ENCODE measurements at regions not wholly inside any gene's neighbourhood (a gene's known extent, or its start where the extent isn't known, plus 50 kb on each side); places are given as distances from the start of the nearest gene placed in this dataset.

- Histone ChIP-seq H3K4me1 (ENCODE audit: control insufficient read depth, insufficient read depth, low read length) (no peaks in the 10 kb centered on the region), H3K9me3 (ENCODE audit: control insufficient read depth in 2 of 2, low read length in 2 of 2) (no peaks in the 10 kb centered on the region), H3K27me3 (ENCODE audit: control insufficient read depth in 1 of 2, insufficient read depth in 2 of 2, low read length in 2 of 2) (no peaks in the 10 kb centered on the region), H3K9ac (ENCODE audit: low read length in 2 of 2) (no peak overlapping the region), H3K36me3 (ENCODE audit: control insufficient read depth in 2 of 2, insufficient read depth in 2 of 2, low read length in 2 of 2) (no peaks in the 10 kb centered on the region), H3K4me3 (ENCODE audit: low read length in 2 of 2) (no peak overlapping the region), H3K27ac (ENCODE audit: low read length) (no peak overlapping the region)
Measured at GRCh38 chr1:222241410-222241809, 306.5 kb downstream of the HHIPL2 start.

GRCh38 chr1:222240536-222241181 lies 307.2 kb downstream of the HHIPL2 start:
- Histone ChIP-seq H3K36me3 (ENCODE audit: control insufficient read depth in 2 of 2, insufficient read depth in 2 of 2, low read length in 2 of 2) (no peaks in the 10 kb centered on the region), H3K9ac (ENCODE audit: low read length in 2 of 2) (no peak overlapping the region), H3K9me3 (ENCODE audit: control insufficient read depth in 2 of 2, low read length in 2 of 2) (no peaks in the 10 kb centered on the region), H3K27me3 (ENCODE audit: control insufficient read depth in 1 of 2, insufficient read depth in 2 of 2, low read length in 2 of 2) (no peaks in the 10 kb centered on the region), H3K4me1 (ENCODE audit: control insufficient read depth, insufficient read depth, low read length) (no peaks in the 10 kb centered on the region), H3K27ac (ENCODE audit: low read length) (no peak overlapping the region), H3K4me3 (ENCODE audit: low read length in 2 of 2) (no peak overlapping the region)

- Histone ChIP-seq H3K27ac (ENCODE audit: low read length) (no peak overlapping the region), H3K9me3 (ENCODE audit: control insufficient read depth in 2 of 2, low read length in 2 of 2) (no peaks in the 10 kb centered on the region), H3K9ac (ENCODE audit: low read length in 2 of 2) (no peak overlapping the region), H3K27me3 (ENCODE audit: control insufficient read depth in 1 of 2, insufficient read depth in 2 of 2, low read length in 2 of 2) (peaks cover 0 to 2% of the 10 kb centered on the region in 2 donors), H3K4me3 (ENCODE audit: low read length in 2 of 2) (no peak overlapping the region), H3K4me1 (ENCODE audit: control insufficient read depth, insufficient read depth, low read length) (no peaks in the 10 kb centered on the region), H3K36me3 (ENCODE audit: control insufficient read depth in 2 of 2, insufficient read depth in 2 of 2, low read length in 2 of 2) (no peaks in the 10 kb centered on the region)
Measured at GRCh38 chr1:222239130-222239529, 308.8 kb downstream of the HHIPL2 start.

GRCh38 chr1:222234351-222234750 lies 313.6 kb downstream of the HHIPL2 start:
- no peak overlapping the region for H3K9ac ChIP-seq (ENCODE audit: low read length in 2 of 2)

GRCh38 chr1:222233444-222234158 lies 314.3 kb downstream of the HHIPL2 start:
- no peak overlapping the region for H3K9ac ChIP-seq (ENCODE audit: low read length in 2 of 2)
- H3K4me1 ChIP-seq (ENCODE audit: control insufficient read depth, insufficient read depth, low read length): no peaks in the 10 kb centered on the region
- no peak overlapping the region for H3K27ac ChIP-seq (ENCODE audit: low read length)
- no peaks in the 10 kb centered on the region for H3K9me3 ChIP-seq (ENCODE audit: control insufficient read depth in 2 of 2, low read length in 2 of 2)
- H3K36me3 ChIP-seq (ENCODE audit: control insufficient read depth in 2 of 2, insufficient read depth in 2 of 2, low read length in 2 of 2): no peaks in the 10 kb centered on the region
- peaks cover 0 to 2% of the 10 kb centered on the region in 2 donors for H3K27me3 ChIP-seq (ENCODE audit: control insufficient read depth in 1 of 2, insufficient read depth in 2 of 2, low read length in 2 of 2)
- H3K4me3 ChIP-seq (ENCODE audit: low read length in 2 of 2): no peak overlapping the region

More at GRCh38 chr1:222234351-222234750, 313.6 kb downstream of the HHIPL2 start:
- no peaks in the 10 kb centered on the region for H3K4me1 ChIP-seq (ENCODE audit: control insufficient read depth, insufficient read depth, low read length)
- H3K27me3 ChIP-seq (ENCODE audit: control insufficient read depth in 1 of 2, insufficient read depth in 2 of 2, low read length in 2 of 2): peaks cover 0 to 2% of the 10 kb centered on the region in 2 donors
- no peak overlapping the region for H3K27ac ChIP-seq (ENCODE audit: low read length)
- H3K4me3 ChIP-seq (ENCODE audit: low read length in 2 of 2): no peak overlapping the region
- H3K36me3 ChIP-seq (ENCODE audit: control insufficient read depth in 2 of 2, insufficient read depth in 2 of 2, low read length in 2 of 2): no peaks in the 10 kb centered on the region
- no peaks in the 10 kb centered on the region for H3K9me3 ChIP-seq (ENCODE audit: control insufficient read depth in 2 of 2, low read length in 2 of 2)

- no peak overlapping the region for H3K9ac ChIP-seq (ENCODE audit: low read length in 2 of 2)
- no peaks in the 10 kb centered on the region for H3K4me1 ChIP-seq (ENCODE audit: control insufficient read depth, insufficient read depth, low read length)
- H3K9me3 ChIP-seq (ENCODE audit: control insufficient read depth in 2 of 2, low read length in 2 of 2): no peaks in the 10 kb centered on the region
- H3K27me3 ChIP-seq (ENCODE audit: control insufficient read depth in 1 of 2, insufficient read depth in 2 of 2, low read length in 2 of 2): peaks cover 0 to 2% of the 10 kb centered on the region in 2 donors
- no peak overlapping the region for H3K27ac ChIP-seq (ENCODE audit: low read length)
- no peak overlapping the region for H3K4me3 ChIP-seq (ENCODE audit: low read length in 2 of 2)
- no peaks in the 10 kb centered on the region for H3K36me3 ChIP-seq (ENCODE audit: control insufficient read depth in 2 of 2, insufficient read depth in 2 of 2, low read length in 2 of 2)
Measured at GRCh38 chr1:222232842-222233241, 315.1 kb downstream of the HHIPL2 start.

- no peaks in the 10 kb centered on the region for H3K9me3 ChIP-seq (ENCODE audit: control insufficient read depth in 2 of 2, low read length in 2 of 2)
- H3K4me3 ChIP-seq (ENCODE audit: low read length in 2 of 2): no peak overlapping the region
- H3K4me1 ChIP-seq (ENCODE audit: control insufficient read depth, insufficient read depth, low read length): no peaks in the 10 kb centered on the region
- no peak overlapping the region for H3K27ac ChIP-seq (ENCODE audit: low read length)
- no peak overlapping the region for H3K9ac ChIP-seq (ENCODE audit: low read length in 2 of 2)
- no peaks in the 10 kb centered on the region for H3K36me3 ChIP-seq (ENCODE audit: control insufficient read depth in 2 of 2, insufficient read depth in 2 of 2, low read length in 2 of 2)
- H3K27me3 ChIP-seq (ENCODE audit: control insufficient read depth in 1 of 2, insufficient read depth in 2 of 2, low read length in 2 of 2): peaks cover 0 to 2% of the 10 kb centered on the region in 2 donors
Measured at GRCh38 chr1:222229672-222230312, 318.1 kb downstream of the HHIPL2 start.

GRCh38 chr1:222225316-222225691 lies 322.6 kb downstream of the HHIPL2 start:
- H3K4me3 ChIP-seq (ENCODE audit: low read length in 2 of 2): no peak overlapping the region
- H3K9me3 ChIP-seq (ENCODE audit: control insufficient read depth in 2 of 2, low read length in 2 of 2): no peaks in the 10 kb centered on the region
- H3K27me3 ChIP-seq (ENCODE audit: control insufficient read depth in 1 of 2, insufficient read depth in 2 of 2, low read length in 2 of 2): no peaks in the 10 kb centered on the region
- H3K36me3 ChIP-seq (ENCODE audit: control insufficient read depth in 2 of 2, insufficient read depth in 2 of 2, low read length in 2 of 2): no peaks in the 10 kb centered on the region
- H3K4me1 ChIP-seq (ENCODE audit: control insufficient read depth, insufficient read depth, low read length): no peaks in the 10 kb centered on the region
- no peak overlapping the region for H3K27ac ChIP-seq (ENCODE audit: low read length)
- no peak overlapping the region for H3K9ac ChIP-seq (ENCODE audit: low read length in 2 of 2)

- no peak overlapping the region for H3K4me3 ChIP-seq (ENCODE audit: low read length in 2 of 2)
Measured at GRCh38 chr1:222224636-222225315, 323.1 kb downstream of the HHIPL2 start.

GRCh38 chr1:222224156-222224555 lies 323.7 kb downstream of the HHIPL2 start:
- no peaks in the 10 kb centered on the region for H3K4me1 ChIP-seq (ENCODE audit: control insufficient read depth, insufficient read depth, low read length)

More at GRCh38 chr1:222224636-222225315, 323.1 kb downstream of the HHIPL2 start:
- Histone ChIP-seq H3K4me1 (ENCODE audit: control insufficient read depth, insufficient read depth, low read length) (no peaks in the 10 kb centered on the region), H3K9me3 (ENCODE audit: control insufficient read depth in 2 of 2, low read length in 2 of 2) (no peaks in the 10 kb centered on the region), H3K27ac (ENCODE audit: low read length) (no peak overlapping the region), H3K27me3 (ENCODE audit: control insufficient read depth in 1 of 2, insufficient read depth in 2 of 2, low read length in 2 of 2) (no peaks in the 10 kb centered on the region), H3K9ac (ENCODE audit: low read length in 2 of 2) (no peak overlapping the region), H3K36me3 (ENCODE audit: control insufficient read depth in 2 of 2, insufficient read depth in 2 of 2, low read length in 2 of 2) (no peaks in the 10 kb centered on the region)

More at GRCh38 chr1:222224156-222224555, 323.7 kb downstream of the HHIPL2 start:
- no peaks in the 10 kb centered on the region for H3K36me3 ChIP-seq (ENCODE audit: control insufficient read depth in 2 of 2, insufficient read depth in 2 of 2, low read length in 2 of 2)
- no peaks in the 10 kb centered on the region for H3K9me3 ChIP-seq (ENCODE audit: control insufficient read depth in 2 of 2, low read length in 2 of 2)
- no peak overlapping the region for H3K4me3 ChIP-seq (ENCODE audit: low read length in 2 of 2)
- H3K27me3 ChIP-seq (ENCODE audit: control insufficient read depth in 1 of 2, insufficient read depth in 2 of 2, low read length in 2 of 2): no peaks in the 10 kb centered on the region
- no peak overlapping the region for H3K27ac ChIP-seq (ENCODE audit: low read length)
- no peak overlapping the region for H3K9ac ChIP-seq (ENCODE audit: low read length in 2 of 2)

Measured in stomach smooth muscle (tissue), 2 donors.